DMS 273 (cell line): ENCODE measurements at regions not wholly inside any gene's neighbourhood (a gene's known extent, or its start where the extent isn't known, plus 50 kb on each side); places are given as distances from the start of the nearest gene placed in this dataset.

ENCODE experiments used
- DNase-seq: peaks from one replicate; lab custom pipeline; 2025; ENCODE audit not compliant: unreplicated experiment; lab: John Stamatoyannopoulos, UW

DNA sequence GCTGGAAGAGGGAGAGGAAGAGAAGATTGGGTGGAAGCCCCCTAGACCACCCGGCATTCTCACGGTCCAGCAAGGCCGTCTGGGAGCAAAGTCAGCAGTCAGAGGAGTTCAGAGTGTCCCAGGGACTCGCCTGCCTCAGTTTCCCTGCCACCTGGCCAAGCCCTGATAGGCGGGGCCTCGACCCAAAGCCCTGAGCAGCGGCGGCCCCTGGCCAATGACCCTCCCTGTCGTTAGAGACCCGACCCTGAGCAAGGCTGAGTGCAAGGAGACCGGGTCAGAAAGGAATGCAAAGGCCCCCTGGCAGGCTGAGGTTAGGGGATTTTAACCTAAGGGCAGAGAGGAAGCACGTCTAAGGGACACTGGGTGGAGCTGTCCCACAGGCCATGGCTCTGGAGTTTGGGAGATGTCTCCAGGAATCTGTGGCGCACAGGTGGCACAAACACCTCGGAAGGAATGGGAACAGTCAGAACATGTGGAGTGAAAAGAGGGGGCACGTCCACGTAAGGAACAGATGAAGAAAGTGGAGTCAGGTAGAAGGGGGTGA lies 196.8 kb upstream of the PDE1C start:
- DNase-seq, result peak; percentile 53

DNA sequence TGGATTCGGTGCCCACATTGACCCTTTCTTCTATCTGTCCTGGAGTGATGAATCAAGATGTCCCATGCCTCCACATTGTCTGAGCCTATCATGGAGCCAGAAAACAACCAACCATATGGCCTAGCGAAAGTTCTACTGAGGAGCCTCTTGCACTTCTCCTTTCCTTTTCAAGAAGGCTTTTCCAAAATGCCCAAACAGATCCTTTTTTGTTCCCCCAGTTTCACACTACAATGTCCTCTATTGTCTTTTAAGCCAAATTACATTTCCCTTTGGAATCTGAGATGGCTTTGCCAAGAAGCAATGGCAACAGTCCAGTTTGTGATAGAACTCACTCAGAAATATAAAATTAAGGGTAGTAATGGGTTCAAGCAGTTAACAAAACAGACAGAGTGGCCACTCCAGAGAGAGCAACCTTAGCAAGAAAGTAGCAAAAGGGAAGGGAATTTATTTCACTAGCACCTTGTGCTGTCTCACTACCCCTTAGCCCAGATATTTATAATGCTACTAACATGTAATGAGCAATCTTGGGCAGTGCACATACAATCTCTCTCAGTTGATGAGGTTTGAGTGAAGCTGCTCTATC lies 194.6 kb upstream of the PDE1C start:
- DNase-seq, result no peak

DNA sequence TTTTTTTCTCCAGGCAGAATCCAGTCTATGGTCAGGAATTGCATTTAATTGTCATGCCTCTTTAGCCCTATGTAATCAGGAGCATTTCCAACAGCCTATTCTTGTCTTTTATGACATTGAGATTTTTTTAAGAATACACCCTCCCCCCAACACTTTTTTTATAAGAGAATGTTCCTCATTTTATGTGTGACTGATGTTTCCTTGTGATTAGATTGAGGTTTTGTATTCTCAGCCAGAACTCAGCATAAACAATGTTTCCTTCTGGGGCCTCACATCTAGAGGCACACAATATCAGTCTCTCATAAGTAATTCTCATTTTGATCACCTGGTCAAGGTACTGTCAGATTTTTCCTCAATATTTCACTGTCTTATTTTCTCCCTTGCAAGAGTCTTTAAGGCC lies 193.4 kb upstream of the PDE1C start:
- DNase-seq, result no peak

DNA sequence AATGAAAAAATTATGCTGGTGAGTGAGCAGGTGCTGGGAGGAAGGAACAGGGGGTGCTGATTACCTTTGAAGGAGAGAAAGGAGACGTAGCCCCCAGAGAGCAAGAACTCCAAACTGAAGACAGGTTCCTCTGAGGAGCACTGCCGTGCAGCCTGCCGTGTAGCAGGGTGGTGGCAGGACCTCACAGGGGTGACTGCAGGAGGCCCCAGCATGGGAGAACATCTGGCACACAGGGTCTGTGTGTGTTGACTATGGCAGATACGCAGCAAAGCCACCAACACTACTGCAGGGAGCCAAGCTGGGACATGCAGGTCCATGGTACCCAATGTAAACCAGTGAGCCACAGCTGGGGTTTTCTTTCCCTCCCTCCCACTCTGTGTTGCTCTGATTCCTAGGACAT lies 192.1 kb upstream of the PDE1C start:
- no peak for DNase-seq

DNA sequence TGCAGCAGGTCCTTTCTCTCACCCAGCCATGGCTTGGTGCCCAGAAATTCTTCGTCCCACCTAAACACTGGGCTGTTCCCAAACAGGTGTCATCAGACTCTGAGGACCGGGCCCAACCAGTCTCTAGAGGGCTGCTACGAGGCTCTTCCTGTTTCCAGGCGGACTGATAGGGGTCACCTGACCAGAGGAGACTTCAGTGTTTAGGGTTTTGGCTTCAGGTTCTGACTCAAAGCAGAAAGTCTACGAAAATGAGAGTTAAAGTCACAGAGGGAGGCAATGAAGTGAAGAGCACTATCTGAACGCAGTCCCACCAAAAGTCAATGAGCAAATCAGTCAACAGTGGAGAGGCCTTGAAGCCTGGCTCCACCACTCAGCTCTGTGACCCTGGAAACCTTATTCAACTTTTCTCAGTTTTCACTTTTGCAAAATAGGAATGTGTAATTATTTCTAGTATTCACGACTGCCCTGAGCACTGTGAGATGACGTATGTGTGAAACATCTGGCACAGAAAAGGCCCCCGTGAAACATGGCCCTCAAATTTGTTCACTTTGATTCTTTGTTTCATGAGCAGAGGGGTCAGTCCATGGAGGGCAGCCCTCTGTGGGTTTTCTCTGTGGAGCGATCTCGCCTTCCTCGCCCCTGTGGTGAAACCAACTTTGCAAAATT lies 189.9 kb upstream of the PDE1C start:
- DNase-seq, result no peak

DNA sequence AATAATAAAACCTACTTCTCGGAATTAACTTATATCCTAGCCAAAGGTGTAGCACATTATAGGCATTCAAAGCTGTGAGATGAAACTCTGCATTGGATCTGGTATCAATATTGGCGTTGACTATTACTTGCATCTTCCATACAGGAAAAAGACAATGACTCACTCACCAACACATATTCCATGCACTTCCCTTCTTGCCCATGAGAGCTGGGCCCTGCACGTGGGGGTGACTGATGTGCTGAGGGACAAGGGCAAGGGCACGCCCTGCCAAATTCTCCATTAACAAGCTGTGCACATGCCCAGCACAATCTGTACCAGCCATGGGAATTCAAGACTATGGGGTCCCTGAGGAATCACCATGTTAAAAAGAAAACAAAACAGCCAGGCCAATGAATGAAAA lies 188.1 kb upstream of the PDE1C start:
- DNase-seq, result peak; percentile 45

DNA sequence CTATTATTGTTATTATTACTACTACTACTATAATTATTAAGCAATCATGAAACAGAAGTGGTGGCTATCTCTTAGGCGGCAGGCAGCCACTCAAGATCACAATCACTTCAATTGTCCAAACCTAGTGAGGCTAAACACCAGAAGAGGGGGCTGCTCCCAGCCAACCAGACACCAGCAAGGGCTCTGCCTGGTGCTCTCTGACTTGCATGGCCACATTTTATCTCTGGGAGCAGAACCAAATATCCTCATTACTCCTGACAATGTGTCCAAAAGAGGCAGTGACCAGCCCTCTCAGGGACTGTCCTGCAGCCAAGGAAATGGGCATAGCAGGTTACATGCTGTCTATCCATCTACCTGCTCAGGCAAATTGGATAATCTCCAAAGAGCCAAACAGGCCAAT lies 187.4 kb upstream of the PDE1C start:
- peak; percentile 38 for DNase-seq

DNA sequence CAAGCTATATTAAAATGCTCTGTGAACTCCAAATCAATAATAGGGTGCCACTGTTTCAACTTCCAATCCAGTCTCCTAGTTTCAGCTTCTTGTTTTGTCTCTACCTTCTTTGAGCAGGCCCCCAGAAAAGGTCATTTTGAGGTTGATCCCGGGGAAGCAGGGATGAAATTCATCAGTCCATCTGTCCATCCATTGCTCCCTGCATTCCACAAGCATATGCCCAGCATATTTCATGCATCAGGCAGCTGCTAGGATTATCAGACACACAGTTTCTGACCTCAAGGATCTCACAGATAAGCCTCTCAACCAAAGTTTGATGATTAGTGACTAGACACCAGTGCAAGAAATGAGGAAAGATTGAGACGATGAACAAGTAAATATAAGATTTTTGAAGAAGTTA lies 186.6 kb upstream of the PDE1C start:
- peak; percentile 69 for DNase-seq

DNA sequence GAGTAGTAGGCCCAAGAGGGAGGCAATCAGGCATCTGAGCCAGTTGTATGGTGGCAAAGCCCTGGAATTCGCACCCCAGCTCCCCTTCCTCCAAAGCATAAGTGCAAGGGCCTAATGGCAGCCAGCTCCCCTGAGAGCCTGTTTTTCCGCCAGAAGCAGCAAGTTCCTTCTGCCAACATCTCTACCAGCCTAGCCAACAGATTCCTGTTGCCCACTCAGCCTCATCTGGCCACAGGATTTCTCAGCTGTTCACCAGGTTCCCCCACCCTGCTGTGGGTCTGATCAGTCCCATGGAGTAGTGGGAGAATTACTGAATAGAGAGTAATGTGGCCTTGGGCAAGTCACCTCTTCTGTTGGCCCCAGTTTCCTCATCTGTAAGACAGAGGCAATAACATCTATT lies 186.2 kb upstream of the PDE1C start:
- DNase-seq, result peak; percentile 70

DNA sequence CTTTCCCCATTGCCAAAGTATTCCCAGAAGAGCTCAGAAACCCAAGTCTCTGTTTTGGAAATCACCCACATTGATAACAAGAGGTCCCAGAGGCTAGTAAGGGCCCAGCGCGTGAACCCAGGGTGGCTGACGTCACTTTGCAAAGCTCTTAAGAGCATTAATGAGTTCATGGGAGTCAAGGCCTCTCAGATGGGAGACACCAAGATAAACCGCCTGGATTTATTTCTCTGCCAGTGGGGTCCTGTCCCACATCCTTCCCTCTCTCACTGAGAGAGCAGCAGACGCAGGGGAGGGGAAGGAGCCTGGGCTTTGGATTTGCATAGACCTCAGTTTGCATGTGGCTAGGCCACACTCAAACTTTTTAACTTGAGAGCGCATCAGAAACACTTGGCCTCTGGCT lies 184.8 kb upstream of the PDE1C start:
- peak; percentile 27 for DNase-seq

DNA sequence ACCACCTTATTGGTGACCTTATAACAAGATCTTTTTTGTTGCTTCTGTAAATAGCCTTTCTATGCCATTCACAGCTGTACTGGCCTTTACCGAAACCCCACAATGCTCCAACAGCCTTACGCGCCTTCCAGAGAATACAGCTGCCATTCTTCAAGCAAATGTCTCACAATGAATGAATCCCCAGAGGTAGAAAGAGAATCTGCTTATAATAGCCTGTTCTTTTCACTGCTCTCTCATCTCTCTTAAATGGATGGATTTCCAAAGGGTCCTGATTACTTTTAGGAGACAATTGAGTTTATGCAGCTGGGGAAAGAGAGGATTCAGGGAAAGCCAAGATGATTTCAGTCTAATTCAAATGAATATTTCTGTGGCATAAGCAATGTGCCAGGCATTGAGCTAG lies 183.1 kb upstream of the PDE1C start:
- peak; percentile 22 for DNase-seq

DNA sequence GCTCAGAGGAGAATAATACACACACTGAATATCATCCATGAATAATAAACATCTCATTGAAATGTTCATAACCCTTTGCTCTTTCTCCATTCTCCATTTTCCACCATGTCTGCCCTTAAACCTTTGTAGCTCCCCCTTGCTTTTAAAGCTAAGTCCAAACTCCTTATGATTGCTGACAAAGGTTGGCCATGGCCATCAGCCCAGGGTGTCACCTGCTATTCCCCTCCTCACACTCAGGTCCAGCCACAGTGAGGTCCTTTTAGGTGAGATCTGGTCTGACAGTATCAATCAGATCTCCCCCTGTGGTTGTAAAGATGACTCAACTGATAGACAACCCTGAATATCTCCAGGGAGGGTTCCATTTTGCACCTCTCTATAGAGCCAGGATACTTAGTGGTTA lies 181.5 kb upstream of the PDE1C start:
- DNase-seq, result peak; percentile 58

DNA sequence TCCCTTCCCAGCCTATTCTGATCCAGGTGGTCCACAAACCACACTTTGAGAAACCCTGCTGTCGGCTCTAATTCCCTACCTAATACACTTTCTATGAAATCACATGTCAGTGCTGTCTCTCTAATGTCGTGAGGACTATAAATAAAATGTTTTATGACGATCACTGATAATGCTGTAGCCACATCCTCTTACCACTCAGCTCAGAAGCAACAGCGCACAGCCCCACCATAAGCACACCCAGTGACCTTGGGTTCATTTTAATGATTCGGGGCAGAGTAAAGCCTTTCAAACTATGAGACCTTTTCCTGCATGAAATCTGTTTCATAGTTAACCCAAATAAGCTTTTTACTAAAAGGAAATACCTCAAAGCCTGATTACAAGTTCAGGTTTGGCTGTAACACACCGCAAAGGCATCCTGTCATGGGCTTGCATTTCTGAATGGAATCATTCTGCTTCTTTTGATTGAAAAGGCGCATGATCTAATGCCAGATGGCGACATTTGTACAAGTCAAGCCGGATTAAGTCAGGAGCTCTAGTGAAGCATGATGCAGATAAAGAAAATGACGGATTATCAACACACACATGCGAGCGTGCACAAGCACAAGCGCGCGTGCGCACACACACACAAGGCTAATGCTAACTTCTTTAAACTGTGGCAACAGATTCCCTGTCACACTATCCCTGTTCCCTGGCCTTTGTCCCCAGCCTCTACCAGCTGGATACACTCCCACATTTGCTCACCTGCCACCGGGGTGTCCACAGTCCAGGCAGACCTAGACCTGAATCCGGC lies 180.5 kb upstream of the PDE1C start:
- peak; percentile 97 for DNase-seq

DNA sequence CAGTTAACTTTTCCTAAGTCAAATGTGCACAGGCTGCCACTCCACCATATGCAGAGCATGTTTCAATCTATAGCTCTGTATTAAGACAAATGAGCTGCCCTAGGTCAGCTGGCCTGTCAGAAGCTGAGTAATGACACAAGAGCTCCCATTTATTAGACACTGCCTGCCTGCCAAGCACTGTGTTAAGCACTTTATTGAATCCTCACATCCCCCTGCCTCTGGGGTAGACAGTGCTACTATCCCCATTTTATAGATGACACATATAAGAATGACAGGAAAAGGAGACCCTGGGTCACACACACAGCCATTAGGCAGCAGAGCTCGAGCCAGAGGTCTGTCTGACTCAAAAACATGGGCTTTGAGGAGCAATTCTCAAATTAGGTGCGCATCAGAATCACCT lies 179.8 kb upstream of the PDE1C start:
- DNase-seq, result peak; percentile 72

DNA sequence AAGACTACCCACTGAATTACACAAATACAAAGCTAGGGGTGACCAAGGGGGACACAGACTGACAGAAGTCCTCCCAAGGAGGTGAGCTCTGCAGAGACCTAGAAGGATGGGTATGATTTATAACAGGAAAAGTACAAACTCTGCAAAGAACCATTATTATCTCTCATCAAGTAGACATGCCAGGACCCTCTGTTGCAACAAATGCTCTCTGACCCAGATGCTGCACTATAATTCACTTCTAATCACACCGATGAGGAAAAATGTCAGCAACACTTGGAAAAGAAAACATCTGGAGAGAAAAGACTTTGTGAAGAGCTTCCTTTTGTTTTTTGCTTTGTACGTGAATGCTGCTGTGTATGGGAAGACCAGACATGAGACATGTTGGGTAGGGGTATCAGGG lies 178.3 kb upstream of the PDE1C start:
- DNase-seq, result no peak

DNA sequence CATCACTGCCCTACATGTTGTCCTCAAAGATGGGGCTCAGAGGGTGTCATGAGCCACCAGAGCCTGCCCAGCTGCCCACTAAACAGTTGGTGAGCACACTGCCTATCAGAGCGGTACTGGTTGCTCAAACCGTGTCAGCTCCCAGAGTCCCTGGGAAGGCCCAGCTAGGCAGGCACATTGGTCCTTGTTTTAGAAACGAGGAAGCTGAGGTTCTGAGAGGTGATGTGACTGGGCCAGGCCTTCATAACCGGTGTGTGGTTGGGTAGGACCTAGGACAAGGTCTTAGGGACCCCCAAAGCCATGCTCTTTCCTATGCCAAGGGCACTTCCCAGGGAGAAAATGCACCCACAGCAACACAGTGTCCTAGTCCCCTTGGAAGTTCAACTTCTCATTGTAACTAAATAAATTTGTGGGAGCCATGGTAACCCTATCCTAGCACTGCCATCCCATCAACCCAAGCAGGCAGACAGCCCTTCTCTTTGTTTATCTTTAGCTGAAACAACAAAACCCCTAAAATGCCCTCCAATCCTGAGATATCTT lies 174.7 kb upstream of the PDE1C start:
- no peak for DNase-seq

DNA sequence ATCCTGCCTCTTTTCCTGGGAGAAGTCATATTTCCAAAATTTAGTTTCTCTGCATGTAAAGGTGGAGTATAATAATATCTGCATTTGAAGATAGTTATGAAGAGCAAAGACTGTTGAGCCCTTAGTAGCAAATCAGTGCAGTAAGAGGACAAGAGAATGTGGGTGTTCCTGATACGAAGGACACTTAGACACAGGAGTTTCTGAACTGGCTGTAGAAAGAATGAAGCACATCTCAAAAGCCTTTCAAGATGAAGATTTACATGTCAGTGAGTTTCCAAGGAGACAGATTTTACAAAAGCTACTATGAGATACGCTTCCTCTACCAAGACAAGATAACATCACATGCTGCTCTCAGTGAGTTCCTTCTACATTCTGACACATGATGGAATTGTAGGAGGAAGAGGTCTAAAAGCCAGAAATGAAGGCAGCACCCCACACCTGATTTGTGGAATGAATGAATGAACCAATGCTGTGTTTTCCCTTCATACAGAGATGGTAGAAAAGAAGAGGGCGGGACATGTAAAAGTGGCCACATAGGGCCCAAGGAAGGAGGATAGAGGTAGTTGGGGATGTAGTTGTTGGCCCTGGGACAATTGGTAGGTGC lies 173.6 kb upstream of the PDE1C start:
- no peak for DNase-seq

DNA sequence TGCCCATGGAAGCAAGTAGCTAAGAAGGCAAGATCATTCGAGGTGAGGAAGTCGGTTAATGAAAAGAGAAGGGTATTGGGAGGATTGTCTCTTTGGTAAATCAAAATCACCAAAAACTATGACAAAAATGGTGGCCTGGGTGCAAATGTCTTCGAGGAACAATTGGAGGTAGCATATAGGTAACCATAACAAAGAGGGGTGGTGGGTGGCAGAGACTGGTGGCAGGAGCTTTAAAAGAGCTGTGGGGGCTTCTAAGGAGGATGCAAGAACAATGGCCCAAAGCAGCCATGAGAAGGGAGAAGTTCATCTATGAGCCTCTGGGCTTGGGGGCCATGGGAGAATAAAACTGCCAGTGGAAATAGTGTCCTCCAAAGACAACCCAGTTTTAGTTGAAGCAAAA lies 172.2 kb upstream of the PDE1C start:
- DNase-seq, result no peak

DNA sequence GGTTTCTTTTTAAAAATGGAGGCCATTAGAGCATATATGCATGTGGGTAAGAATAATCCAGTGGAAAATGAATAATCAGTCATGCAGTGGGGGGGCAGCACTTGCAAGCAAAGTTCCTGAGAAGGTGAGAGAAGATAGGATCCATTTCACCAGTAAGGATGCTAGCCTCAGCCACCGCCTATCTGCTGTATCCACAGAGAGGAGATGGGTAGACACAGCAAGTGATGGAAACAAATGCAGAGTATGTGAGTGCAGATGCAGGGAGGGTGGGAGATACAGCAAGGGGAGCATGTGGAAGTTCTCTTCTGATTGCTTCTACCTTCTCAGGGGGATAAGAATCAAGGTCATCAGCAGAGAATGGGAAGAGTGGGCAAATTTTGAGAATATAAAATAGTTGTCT lies 171.4 kb upstream of the PDE1C start:
- no peak for DNase-seq

DNA sequence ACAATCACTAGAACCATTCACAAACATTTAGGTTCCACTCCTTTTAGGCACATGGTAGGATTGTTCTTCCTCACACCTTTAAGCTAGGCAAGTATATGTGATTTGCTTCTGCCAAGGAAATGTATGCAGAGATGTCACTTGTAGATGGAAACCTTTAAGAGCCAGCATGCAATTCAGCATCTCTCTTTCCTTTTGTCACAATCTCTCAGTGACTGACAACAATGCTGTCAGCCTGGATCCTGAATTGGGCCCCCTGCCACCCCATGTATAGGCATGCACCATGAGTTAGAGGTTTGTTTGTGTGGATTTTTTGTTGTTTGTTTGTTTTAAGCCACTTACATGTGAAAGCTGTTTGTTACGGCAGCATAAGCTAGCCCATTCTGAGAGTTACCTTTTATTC lies 169.6 kb upstream of the PDE1C start:
- no peak for DNase-seq

DNA sequence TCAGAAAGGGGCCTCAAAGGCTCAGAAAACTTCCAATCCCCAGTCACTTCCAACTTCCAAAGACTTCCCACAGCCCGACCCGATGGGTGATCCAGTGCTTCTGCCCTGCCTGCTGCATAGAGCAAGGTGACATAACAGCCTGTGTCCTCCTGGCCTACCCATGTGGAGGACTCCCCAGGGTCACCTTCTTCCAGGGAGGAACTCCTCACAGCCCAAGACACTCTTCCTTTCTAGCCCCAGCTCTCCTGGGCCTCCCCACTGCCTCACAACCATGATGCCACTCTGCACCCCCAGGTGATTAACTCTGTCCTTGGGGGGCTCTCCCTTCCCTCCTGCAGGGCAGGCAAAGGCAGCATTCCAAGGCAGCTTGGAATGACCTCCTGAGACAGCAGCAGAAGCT lies 158.4 kb upstream of the PDE1C start:
- DNase-seq, result no peak

DNA sequence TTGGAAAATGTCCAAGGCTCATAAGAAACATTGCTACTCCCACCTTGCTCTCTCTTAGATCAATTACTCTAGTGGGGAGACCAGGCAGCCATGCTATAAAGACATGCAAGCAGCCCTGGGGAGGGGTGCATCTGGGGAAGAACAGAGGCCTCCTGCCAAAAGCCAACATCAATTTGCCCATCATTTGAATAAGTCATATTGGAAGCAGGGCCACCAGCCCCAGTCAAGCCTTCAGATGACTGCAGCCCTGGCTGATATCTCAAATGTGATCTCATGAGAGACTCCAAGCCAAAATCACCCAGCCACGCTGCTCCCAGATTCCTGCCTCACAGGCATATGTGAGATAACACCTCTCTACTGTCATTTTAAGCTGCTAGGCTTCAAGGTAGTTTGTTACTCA lies 157.5 kb upstream of the PDE1C start:
- DNase-seq, result no peak
